CD1c-positive myeloid dendritic cell (primary cell): ENCODE measurements at regions not wholly inside any gene's neighbourhood (a gene's known extent, or its start where the extent isn't known, plus 50 kb on each side); places are given as distances from the start of the nearest gene placed in this dataset.

Experiments
- DNase-seq: peaks from one replicate; pipeline ENCODE4 v3.0.0-alpha.2; 2016; ENCODE audit errors: extremely low spot score

DNA sequence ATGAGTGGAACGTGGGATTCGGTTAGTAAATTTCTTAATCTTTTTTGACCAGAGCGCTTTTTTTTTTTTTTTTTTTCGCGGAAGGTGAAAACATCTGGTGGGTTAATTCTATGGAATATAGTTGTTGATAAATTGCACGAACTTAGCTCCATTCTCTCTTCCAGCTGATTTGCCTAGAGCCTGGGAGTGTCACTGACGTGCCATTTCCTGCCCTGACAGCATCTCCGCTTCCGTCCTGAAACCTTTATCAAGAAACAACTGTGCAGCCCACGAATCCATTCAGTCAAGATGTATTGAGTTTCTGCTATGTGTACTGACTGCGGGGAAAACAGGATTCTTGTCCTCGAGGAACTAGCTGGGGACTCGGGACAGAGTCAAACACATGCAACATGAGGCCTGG lies 59.5 kb upstream of the TGM3 start:
- no peak for DNase-seq

GRCh38 chr20:2237059-2237458 lies 58.7 kb upstream of the TGM3 start:
- DNase-seq: no peak

GRCh38 chr20:2238601-2239000 lies 57.2 kb upstream of the TGM3 start:
- no peak for DNase-seq

DNA sequence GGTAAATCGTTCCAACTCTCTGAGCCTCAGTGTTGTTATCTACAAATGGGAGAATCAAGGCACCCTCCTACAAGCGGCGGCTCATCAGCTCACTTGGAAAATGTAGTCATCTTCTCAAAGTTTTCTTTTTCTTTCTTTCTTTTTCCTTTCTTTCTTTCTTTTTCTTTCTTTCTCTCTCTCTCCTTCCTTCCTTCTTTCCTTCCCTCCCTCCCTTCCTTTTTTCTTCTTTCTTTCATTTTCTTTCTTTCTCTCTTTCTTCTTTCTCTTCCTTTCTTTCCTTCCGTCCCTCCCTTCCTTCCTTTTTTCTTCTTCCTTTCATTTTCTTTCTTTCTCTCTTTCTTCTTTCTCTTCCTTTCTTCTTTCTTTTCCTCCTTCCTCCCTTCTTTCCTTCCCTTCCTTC lies 55.0 kb upstream of the TGM3 start:
- no peak for DNase-seq

- DNase-seq: no peak
Measured at GRCh38 chr20:2242678-2243077, 53.1 kb upstream of the TGM3 start.

DNA sequence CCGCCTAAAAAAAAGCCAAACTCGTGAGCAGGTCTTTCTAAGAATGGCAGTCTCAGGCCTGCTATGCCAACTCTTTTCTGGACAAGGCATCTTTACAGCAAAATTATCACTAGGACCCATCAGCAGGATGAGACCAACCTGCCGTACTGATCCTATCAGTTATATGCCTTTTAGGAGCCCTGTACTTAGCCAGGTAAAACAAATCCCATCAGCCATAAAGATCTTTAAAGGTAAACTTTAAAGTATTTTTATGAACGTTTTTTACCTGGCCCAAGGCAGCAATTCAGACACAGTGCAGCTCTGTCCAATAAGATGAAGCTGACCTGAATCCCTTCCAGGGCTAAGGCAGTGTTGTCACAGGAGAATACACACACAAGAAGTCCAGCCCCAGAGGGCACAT lies 51.3 kb upstream of the TGM3 start:
- DNase-seq: no peak

DNA sequence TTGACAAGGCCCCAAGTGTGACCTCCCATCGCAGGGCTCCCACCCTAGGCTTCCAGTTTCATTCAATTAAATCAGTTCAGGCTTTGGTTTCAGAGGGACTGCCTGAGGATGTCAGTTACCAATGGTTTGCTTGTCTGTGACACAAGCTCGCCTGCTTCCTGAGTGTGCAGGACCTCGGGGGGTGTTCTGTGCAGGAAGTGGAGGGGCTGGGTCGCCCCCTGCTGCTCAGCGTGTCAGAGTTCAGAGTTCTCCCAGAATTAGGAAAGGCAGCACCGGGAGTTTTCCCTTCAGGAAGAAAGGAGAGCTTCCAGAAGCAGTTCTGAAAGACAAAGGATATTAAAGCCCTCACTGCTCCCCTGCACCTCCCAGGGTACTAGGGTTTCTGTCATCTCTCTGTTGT lies 50.8 kb upstream of the TGM3 start:
- no peak for DNase-seq

DNA sequence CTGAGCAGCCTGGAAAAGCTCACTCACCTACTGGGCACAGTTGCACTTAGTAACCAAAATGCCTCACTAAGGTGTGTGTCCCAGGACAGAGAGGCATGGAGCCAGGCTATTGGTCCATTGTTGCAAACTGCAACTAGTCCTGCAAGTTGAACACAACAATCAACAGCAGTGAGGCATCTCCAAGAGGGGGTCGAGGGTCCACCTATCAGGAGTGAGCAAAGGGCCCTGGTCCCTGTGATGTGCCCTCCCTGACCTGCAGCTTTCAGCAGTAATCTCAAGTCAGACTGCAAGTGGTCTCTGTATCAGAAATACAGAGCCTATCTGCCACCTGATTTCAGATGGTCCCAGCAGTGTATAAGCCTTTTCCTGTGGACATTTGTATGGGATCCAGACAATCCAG lies 50.2 kb upstream of the TGM3 start:
- DNase-seq: no peak
